GM21786 (cell line): ENCODE measurements at regions not wholly inside any gene's neighbourhood (a gene's known extent, or its start where the extent isn't known, plus 50 kb on each side); places are given as distances from the start of the nearest gene placed in this dataset.

Source experiments
- ATAC-seq: cut with Tn5 transposase; IDR thresholded peaks from one replicate; pipeline ENCODE4 v1.9.1; 2021; ENCODE audit not compliant: unreplicated experiment

GRCh38 chr18:72100465-72101004, 443.6 kb downstream of the CBLN2 start:
- no peak for ATAC-seq

DNA sequence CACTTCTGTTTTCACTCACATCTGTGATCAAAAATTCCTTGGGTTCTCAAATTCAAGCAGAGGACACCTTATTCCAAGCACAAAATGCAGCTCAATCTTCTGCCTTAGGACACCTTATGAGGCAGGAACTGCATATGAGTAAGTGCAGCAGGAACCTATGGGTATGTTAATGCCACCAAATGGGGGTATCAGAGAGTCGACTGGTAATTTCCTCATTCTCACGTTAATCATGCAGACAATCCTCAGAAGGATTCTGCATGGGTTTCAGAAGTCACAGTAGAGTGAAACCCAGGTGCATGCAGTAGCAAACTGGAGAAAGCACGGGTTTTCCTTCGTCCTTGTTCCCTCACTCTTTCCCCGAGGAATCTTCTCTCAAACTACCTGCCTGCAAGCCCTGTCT, 452.8 kb downstream of the CBLN2 start:
- no peak for ATAC-seq

GRCh38 chr18:72089432-72089831, 454.7 kb downstream of the CBLN2 start:
- no peak for ATAC-seq

DNA sequence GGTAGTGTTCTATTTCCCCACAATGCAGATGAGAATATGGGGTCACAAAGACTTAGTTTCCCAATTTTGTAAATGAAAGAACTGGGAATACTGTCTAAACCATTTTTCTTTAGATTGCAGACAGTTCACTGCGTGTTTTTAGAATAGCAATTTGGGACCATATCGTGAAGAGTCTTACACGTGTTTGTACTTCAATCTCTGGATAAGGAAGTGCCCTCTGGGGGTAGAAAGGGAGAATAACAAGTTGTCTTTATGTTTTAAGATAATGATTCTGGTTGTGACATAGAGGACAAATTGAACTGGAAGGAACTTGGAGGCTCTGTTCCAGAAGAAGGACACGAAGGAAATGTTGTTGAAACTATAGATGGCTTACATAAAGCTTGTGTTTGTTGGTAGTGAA, 457.7 kb downstream of the CBLN2 start:
- no peak for ATAC-seq

- no peak for ATAC-seq
Observed at GRCh38 chr18:72075040-72075439, 469.1 kb downstream of the CBLN2 start.

- no peak for ATAC-seq
Observed at GRCh38 chr18:72063001-72063400, 481.1 kb downstream of the CBLN2 start.

DNA sequence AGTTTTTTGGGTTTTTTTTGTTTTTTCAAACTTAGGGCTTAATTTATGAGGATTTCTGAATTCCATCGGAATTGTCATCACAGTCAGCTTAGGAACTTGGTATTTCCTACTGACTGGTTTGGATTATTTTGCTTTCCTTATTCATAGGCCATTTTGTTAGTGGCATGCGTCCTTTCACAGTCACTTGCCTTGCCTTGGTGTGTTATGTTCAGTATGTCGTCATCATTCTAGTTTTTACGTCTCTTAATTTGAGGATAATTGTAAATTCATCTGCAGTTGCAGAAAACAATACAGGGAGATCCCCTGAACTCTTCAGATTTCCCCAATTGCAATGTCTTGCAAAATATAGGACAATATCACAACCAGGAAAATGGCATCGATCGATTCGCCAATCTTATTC, 485.3 kb downstream of the CBLN2 start:
- no peak for ATAC-seq

GRCh38 chr18:72056171-72056570, 488.0 kb downstream of the CBLN2 start:
- ATAC-seq, result no peak

GRCh38 chr18:72041313-72042032, 502.7 kb downstream of the CBLN2 start:
- ATAC-seq, result no peak

DNA sequence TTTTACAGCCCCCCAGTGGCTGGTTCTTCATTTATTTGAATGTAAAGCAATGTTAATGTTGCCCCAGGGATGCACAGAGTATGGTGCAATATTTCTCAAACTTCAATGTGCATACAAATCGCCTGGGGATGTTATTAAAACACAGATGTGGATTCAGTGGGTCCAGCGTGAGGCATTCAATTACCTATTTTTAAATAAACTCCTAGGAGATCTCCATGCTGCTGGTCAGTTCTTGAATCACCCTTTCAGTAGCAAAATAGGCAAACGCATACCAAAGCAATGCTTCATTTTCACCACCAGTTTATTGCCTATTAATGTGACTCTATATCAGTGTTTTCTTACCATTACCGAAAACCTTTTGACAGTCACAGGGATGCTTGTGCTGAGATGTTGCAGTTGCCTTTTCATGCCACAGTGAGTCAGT, 530.7 kb downstream of the CBLN2 start:
- no peak for ATAC-seq

GRCh38 chr18:71998547-71999097, 545.5 kb downstream of the CBLN2 start:
- no peak for ATAC-seq

GRCh38 chr18:71995904-71996465, 548.2 kb downstream of the CBLN2 start:
- no peak for ATAC-seq

- no peak for ATAC-seq
Observed at GRCh38 chr18:71994273-71994672, 549.9 kb downstream of the CBLN2 start.

GRCh38 chr18:71989616-71990015, 554.5 kb downstream of the CBLN2 start:
- ATAC-seq, result no peak

GRCh38 chr18:71986351-71987050, 557.6 kb downstream of the CBLN2 start:
- no peak for ATAC-seq

DNA sequence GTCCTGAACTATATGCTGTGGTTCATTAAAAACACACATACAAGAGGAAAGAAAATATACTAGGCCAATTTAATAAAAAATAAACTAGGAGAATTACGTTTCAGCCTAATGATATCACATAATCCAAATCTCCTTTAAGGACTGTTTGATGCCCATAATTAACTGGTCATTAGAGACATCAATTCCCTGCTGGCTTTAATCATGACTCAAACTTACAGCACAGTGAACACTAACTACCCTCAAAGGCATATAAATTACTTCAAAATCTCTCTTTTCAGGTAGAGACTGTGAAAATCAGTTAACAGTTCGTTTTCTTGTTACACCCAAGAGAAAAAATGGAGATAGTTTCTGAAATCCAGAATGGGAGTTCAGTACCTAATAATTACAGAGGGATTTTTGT, 567.4 kb downstream of the CBLN2 start:
- ATAC-seq, result no peak

DNA sequence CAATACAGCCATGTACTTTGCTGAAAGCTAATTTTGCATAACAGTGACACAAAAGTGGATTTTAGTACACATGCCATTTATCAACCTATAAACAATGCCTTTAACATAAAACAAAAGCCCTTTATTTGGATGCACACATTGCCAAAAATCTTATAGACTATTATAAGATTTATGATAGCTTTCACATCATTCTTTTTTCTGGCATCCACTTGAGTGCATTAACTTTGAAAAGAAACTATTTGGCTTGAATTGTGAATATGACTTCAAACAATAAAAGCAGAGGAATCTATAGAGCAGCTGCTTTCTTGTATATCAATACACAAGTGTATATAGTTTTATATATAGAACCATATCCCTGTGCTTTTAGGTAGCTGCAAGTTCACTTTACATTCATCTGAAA, 577.4 kb downstream of the CBLN2 start:
- ATAC-seq, result no peak

DNA sequence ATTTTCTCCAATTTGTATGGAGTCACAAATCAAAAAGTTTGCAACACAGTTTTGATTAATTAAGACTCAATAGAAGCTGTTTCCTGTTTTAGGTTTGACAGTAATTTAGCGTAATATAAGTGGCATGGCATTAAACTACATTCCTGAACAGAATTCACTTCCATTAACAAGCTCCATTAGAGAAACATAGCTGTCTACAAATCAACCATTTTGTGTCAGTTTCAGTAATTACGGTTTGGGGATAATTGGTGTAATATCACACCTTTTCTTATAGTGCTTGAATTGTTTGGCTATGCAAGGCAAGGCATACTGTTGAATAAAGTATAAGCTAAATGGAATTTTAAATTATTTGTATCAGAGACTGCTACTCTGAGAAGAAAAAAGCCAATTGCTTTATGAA, 585.5 kb downstream of the CBLN2 start:
- ATAC-seq, result no peak

DNA sequence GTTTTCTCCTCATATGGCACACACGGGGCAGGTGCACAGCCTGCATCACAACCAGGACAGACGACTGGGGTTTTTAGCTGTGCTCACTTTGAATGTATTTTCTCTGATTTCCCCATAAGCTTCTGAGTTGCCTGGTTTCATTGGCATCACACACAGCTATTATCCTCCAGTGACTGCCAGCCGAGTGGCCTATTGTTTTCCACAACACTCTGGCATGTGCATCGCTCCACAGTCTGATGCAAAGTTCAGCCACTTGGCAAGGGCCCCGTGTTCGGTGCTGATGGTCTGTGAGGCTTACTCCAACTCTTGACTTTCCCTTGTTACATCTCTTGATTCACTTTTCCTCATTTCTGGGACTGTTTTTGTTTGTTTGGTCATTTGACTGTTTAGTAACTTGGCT, 593.1 kb downstream of the CBLN2 start:
- ATAC-seq, result no peak

GRCh38 chr18:71942433-71942832, 601.7 kb downstream of the CBLN2 start:
- ATAC-seq, result no peak

DNA sequence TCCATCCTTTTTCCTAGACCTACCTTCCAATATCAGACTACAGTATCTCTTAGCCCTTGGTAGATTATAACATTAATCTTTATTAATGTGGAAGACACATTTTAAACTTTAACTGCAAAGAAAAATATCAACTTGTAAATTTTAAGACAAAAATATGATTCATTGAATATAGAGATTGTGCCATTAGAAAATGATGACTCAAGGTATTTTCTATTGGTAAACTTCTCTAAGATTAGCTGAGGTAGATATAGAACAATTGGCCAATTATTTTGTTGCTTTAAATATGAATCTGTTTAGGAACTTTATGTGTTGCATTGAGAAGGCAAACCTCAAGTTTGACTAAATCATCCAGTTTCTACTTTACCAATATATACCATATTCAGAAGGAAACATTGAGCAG, 604.7 kb downstream of the CBLN2 start:
- no peak for ATAC-seq

DNA sequence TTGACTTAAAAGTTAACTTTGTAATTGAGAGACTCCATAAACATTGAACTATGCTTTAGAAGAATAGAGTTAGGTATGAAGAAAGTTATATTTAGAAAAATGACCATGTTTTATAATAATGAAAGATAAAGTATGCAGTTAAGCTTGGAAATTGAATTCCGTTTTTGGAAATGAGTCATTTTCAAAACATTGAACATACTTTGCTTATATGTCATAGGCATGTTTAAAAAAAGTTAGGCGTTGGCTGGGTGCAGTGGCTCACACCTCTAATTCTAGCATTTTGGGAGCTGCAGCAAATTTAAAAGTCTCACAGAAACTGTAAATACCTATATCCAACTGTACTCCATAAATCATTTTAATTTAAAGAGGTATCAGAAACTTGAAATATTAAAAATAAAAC, 607.4 kb downstream of the CBLN2 start:
- no peak for ATAC-seq
